SK-N-SH treated with all-trans-retinoic acid at 6 μM for 48 hours (cell line): ENCODE measurements at regions not wholly inside any gene's neighbourhood (a gene's known extent, or its start where the extent isn't known, plus 50 kb on each side); places are given as distances from the start of the nearest gene placed in this dataset.

ENCODE experiments used
- ATAC-seq: fragments of 200-7000 bp; cut with Tn5 transposase; 3 replicates; pipeline ENCODE4 v1.9.1; 2020; ENCODE audit warnings: mild to moderate bottlenecking, moderate library complexity
- ARNTL ChIP-seq: fragments of 450-650 bp; formaldehyde crosslinking; IDR thresholded peaks from 2 replicates; pipeline ENCODE4 v1.5.0; 2020; ENCODE audit warnings: low read depth, mild to moderate bottlenecking, moderate library complexity, borderline replicate concordance
- BACH2 ChIP-seq: fragments of 250-450 bp; sonication (Bioruptor Pico); IDR thresholded peaks from 2 replicates; pipeline ENCODE4 v1.9.0; 2021; ENCODE audit warnings: mild to moderate bottlenecking, borderline replicate concordance
- CREB5 ChIP-seq: fragments of 250-450 bp; sonication (Bioruptor Pico); IDR thresholded peaks from 2 replicates; pipeline ENCODE4 v1.5.1; 2020; ENCODE audit warnings: low read depth, mild to moderate bottlenecking, moderate library complexity
- CSRNP3 ChIP-seq: fragments of 250-450 bp; sonication (Bioruptor Pico); IDR thresholded peaks from 2 replicates; pipeline ENCODE4 v1.5.1; 2021; ENCODE audit warnings: mild to moderate bottlenecking, moderate library complexity
- ESRRG ChIP-seq: fragments of 250-450 bp; sonication (Bioruptor Pico); IDR thresholded peaks from 2 replicates; pipeline ENCODE4 v1.6.1; 2021; ENCODE audit warnings: mild to moderate bottlenecking
- GLIS3 ChIP-seq: fragments of 250-450 bp; sonication (Bioruptor Pico); IDR thresholded peaks from 2 replicates; pipeline ENCODE4 v1.5.0; 2020; ENCODE audit warnings: mild to moderate bottlenecking, moderate library complexity
- ISL1 ChIP-seq: fragments of 250-450 bp; sonication (Bioruptor Pico); IDR thresholded peaks from 2 replicates; pipeline ENCODE4 v2.1.2; 2022; ENCODE audit warnings: mild to moderate bottlenecking, moderate library complexity
- OSR1 ChIP-seq: fragments of 250-450 bp; sonication (Bioruptor Pico); IDR thresholded peaks from 2 replicates; pipeline ENCODE4 v1.8.0; 2022; ENCODE audit warnings: moderate library complexity, mild to moderate bottlenecking, inconsistent platforms
- PPARA ChIP-seq: fragments of 250-450 bp; sonication (Bioruptor Pico); IDR thresholded peaks from 2 replicates; pipeline ENCODE4 v1.5.0; 2020; ENCODE audit warnings: mild to moderate bottlenecking, borderline replicate concordance
- RARB ChIP-seq: fragments of 250-450 bp; sonication (Bioruptor Pico); IDR thresholded peaks from 2 replicates; pipeline ENCODE4 v1.8.0; 2021; ENCODE audit warnings: mild to moderate bottlenecking, moderate library complexity
- SNAI2 ChIP-seq: fragments of 250-450 bp; sonication (Bioruptor Pico); IDR thresholded peaks from 2 replicates; pipeline ENCODE4 v1.5.0; 2020; ENCODE audit warnings: mild to moderate bottlenecking, moderate library complexity
- TCF4 ChIP-seq: fragments of 250-450 bp; sonication (Bioruptor Pico); IDR thresholded peaks from 2 replicates; pipeline ENCODE4 v1.8.0; 2021; ENCODE audit warnings: mild to moderate bottlenecking, moderate library complexity, borderline replicate concordance
- TOX ChIP-seq: fragments of 250-450 bp; sonication (Bioruptor Pico); IDR thresholded peaks from 2 replicates; pipeline ENCODE4 v1.8.0; 2021; ENCODE audit warnings: mild to moderate bottlenecking, moderate library complexity, borderline replicate concordance
- TSHZ2 ChIP-seq: fragments of 250-450 bp; sonication (Bioruptor Pico); IDR thresholded peaks from 2 replicates; pipeline ENCODE4 v1.5.0; 2020; ENCODE audit warnings: mild to moderate bottlenecking, moderate library complexity
- ZC3H10 ChIP-seq: fragments of 250-450 bp; sonication (Bioruptor Pico); IDR thresholded peaks from 2 replicates; pipeline ENCODE4 v1.5.1; 2021; ENCODE audit warnings: mild to moderate bottlenecking, moderate library complexity
- ZFP3 ChIP-seq: fragments of 250-450 bp; sonication (Bioruptor Pico); IDR thresholded peaks from 2 replicates; pipeline ENCODE4 v1.5.0; 2020; ENCODE audit warnings: mild to moderate bottlenecking, moderate library complexity
- ZFP30 ChIP-seq: fragments of 450-650 bp; formaldehyde crosslinking; IDR thresholded peaks from 2 replicates; pipeline ENCODE4 v1.5.0; 2022; ENCODE audit warnings: mild to moderate bottlenecking, moderate library complexity
- ZNF565 ChIP-seq: fragments of 450-650 bp; formaldehyde crosslinking; conservative IDR thresholded peaks from 2 replicates; pipeline ENCODE4 v1.5.0; 2020; ENCODE audit warnings: low read depth, mild to moderate bottlenecking, moderate library complexity
- ZNF8 ChIP-seq: fragments of 450-650 bp; formaldehyde crosslinking; IDR thresholded peaks from 2 replicates; pipeline ENCODE4 v1.5.0; 2020; ENCODE audit warnings: mild to moderate bottlenecking, moderate library complexity
- TF ChIP-seq, protein P1 (sequence below): fragments of 250-450 bp; sonication (Bioruptor Pico); IDR thresholded peaks from 2 replicates; pipeline ENCODE4 v1.8.0; 2020; ENCODE audit warnings: mild to moderate bottlenecking, moderate library complexity, borderline replicate concordance
- TF ChIP-seq, protein P2 (sequence below): fragments of 250-450 bp; sonication (Bioruptor Pico); IDR thresholded peaks from 2 replicates; pipeline ENCODE4 v1.8.0; 2021; ENCODE audit warnings: low read depth, mild to moderate bottlenecking, moderate library complexity, borderline replicate concordance

DNA sequence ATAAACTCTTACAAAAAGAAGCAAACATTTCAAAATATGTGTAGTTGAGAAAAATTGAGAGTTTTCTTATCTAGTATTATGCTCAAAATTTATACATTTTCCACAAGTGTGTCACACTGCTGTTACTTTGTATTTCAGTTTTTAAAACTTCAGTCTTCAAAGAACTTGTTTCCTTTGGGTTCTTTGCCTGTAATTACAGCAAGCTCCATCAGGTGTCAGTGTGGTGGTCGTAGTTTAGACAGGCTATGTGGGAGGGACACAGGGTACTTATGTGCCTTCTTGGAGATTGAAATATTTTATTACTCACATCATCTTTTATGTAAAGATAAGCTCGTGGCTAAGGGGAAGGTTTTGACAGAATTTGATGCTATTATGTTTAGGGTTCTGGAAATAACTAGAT, 360.5 kb downstream of the FGFR2 start:
- TF ChIP-seq ZC3H10 (CRISPR knock-in tag), result no peak
- no peak for TF ChIP-seq ISL1 (CRISPR knock-in tag)
- no peak for TF ChIP-seq ZNF565 (CRISPR knock-in tag)
- no peak for TF ChIP-seq ZFP30 (CRISPR knock-in tag)
- no peak for ATAC-seq

GRCh38 chr10:121240011-121240410, 358.2 kb downstream of the FGFR2 start:
- no peak for ATAC-seq
- TF ChIP-seq ZNF8 (CRISPR knock-in tag) (no peak), ESRRG (no peak), OSR1 (CRISPR knock-in tag) (no peak), ZC3H10 (CRISPR knock-in tag) (no peak), TOX (CRISPR knock-in tag) (no peak), PPARA (no peak), ARNTL (CRISPR knock-in tag) (no peak), GLIS3 (CRISPR knock-in tag) (no peak), CREB5 (CRISPR knock-in tag) (no peak), ZFP30 (CRISPR knock-in tag) (no peak), RARB (CRISPR knock-in tag) (no peak), ISL1 (CRISPR knock-in tag) (no peak), TSHZ2 (CRISPR knock-in tag) (no peak), CSRNP3 (CRISPR knock-in tag) (no peak), SNAI2 (CRISPR knock-in tag) (no peak), ZFP3 (CRISPR knock-in tag) (no peak), TCF4 (no peak), BACH2 (no peak)
- TF ChIP-seq, protein P1, sequence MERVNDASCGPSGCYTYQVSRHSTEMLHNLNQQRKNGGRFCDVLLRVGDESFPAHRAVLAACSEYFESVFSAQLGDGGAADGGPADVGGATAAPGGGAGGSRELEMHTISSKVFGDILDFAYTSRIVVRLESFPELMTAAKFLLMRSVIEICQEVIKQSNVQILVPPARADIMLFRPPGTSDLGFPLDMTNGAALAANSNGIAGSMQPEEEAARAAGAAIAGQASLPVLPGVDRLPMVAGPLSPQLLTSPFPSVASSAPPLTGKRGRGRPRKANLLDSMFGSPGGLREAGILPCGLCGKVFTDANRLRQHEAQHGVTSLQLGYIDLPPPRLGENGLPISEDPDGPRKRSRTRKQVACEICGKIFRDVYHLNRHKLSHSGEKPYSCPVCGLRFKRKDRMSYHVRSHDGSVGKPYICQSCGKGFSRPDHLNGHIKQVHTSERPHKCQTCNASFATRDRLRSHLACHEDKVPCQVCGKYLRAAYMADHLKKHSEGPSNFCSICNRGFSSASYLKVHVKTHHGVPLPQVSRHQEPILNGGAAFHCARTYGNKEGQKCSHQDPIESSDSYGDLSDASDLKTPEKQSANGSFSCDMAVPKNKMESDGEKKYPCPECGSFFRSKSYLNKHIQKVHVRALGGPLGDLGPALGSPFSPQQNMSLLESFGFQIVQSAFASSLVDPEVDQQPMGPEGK (CRISPR knock-in tag), result no peak
- TF ChIP-seq, protein P2, sequence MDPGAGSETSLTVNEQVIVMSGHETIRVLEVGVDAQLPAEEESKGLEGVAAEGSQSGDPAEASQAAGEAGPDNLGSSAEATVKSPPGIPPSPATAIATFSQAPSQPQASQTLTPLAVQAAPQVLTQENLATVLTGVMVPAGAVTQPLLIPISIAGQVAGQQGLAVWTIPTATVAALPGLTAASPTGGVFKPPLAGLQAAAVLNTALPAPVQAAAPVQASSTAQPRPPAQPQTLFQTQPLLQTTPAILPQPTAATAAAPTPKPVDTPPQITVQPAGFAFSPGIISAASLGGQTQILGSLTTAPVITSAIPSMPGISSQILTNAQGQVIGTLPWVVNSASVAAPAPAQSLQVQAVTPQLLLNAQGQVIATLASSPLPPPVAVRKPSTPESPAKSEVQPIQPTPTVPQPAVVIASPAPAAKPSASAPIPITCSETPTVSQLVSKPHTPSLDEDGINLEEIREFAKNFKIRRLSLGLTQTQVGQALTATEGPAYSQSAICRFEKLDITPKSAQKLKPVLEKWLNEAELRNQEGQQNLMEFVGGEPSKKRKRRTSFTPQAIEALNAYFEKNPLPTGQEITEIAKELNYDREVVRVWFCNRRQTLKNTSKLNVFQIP (CRISPR knock-in tag), result no peak
- TF ChIP-seq, all 23 proteins: peak for 0

DNA sequence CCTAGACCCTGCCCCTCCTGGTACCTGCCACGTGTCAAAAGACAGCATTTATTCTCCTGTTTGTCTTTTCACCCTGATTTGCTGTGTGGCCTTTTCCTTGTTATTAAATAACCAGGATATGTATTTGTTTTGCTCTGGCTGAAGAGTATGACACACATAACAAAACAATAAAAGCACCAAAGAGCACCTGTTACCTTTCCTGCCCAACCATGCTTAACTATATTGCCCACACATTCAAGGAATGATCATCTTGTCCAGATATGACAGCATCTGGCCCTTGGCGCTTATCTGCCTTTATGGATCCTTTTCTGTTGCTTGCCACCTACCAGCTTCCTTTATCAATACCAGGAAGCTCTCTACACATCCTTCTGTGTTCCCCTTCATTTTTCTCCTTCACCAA, 357.7 kb downstream of the FGFR2 start:
- ATAC-seq, result no peak
- TF ChIP-seq, protein P1 (CRISPR knock-in tag), result no peak
- no peak for TF ChIP-seq RARB (CRISPR knock-in tag)
- TF ChIP-seq ZNF565 (CRISPR knock-in tag), result no peak
- no peak for TF ChIP-seq OSR1 (CRISPR knock-in tag)
- no peak for TF ChIP-seq ESRRG
- TF ChIP-seq PPARA, result no peak
- no peak for TF ChIP-seq ZNF8 (CRISPR knock-in tag)
- TF ChIP-seq CREB5 (CRISPR knock-in tag), result no peak
- no peak for TF ChIP-seq SNAI2 (CRISPR knock-in tag)
- no peak for TF ChIP-seq BACH2
- TF ChIP-seq ZC3H10 (CRISPR knock-in tag), result no peak
- no peak for TF ChIP-seq ZFP3 (CRISPR knock-in tag)
- no peak for TF ChIP-seq GLIS3 (CRISPR knock-in tag)
- no peak for TF ChIP-seq TOX (CRISPR knock-in tag)
- TF ChIP-seq, all 23 proteins: peak for 0
